Ectodermal cell (in vitro differentiated cells): ENCODE measurements at regions not wholly inside any gene's neighbourhood (a gene's known extent, or its start where the extent isn't known, plus 50 kb on each side); places are given as distances from the start of the nearest gene placed in this dataset.
"Not testable (repeated sequence)": the region's sequence is repeated elsewhere in the genome, so short reads cannot be mapped to it uniquely, and the experiment has no call there.

ENCODE experiments used
- H3K27ac ChIP-seq: 2 replicates; pipeline ENCODE4 v1.7.0; 2013; ENCODE audit warnings: mild to moderate bottlenecking, low read depth, low read length; ENCODE audit not compliant: insufficient read depth, poor library complexity, severe bottlenecking
- H3K27me3 ChIP-seq: 2 replicates; pipeline ENCODE4 v1.7.0; 2013; ENCODE audit warnings: mild to moderate bottlenecking, low read length; ENCODE audit not compliant: insufficient read depth, control insufficient read depth, poor library complexity, severe bottlenecking
- H3K36me3 ChIP-seq: one replicate; pipeline ENCODE4 v1.7.0; 2013; ENCODE audit warnings: low read length; ENCODE audit not compliant: control insufficient read depth, insufficient read depth
- H3K4me1 ChIP-seq: one replicate; pipeline ENCODE4 v1.7.0; 2013; ENCODE audit warnings: low read length; ENCODE audit not compliant: control insufficient read depth, insufficient read depth
- H3K4me3 ChIP-seq: 2 replicates; pipeline ENCODE4 v1.7.0; 2013; ENCODE audit warnings: low read depth, low read length, control low read depth; ENCODE audit not compliant: insufficient read depth
- H3K9me3 ChIP-seq: 2 replicates; pipeline ENCODE4 v1.7.0; 2013; ENCODE audit warnings: mild to moderate bottlenecking, low read length, moderate library complexity; ENCODE audit not compliant: control insufficient read depth
- whole genome bisulfite sequencing, 2 experiments: methylation state at CpG; one replicate each; pipeline ENCODE4 v1.1.7; 2013; ENCODE audit warnings: missing lambda C conversion rate in 2 of 2; 5-methylcytosine and 5-hydroxymethylcytosine counted together

DNA sequence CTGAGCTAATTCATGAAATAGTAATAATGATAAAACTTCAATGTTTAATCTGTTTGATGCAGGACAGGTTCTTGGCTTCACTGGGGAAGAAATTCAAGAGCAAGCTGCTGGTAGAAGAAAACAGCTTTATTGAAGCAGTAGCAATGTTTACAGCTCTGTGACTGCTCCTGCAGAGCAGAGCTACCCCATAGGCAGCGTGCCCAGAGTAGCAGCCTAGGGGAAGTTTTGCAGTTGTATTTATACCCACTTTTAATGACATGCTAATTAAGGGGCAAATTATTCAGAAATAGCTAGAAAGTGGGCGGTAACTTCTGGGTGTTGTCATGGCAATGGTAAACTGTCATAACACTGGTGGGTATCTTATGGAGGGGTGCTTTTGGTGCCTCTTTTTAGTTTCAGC is 518.0 kb downstream of the RFPL4B start:
- Histone ChIP-seq H3K9me3 (no peaks in the 10 kb centered on the region), H3K27ac (no peak overlapping the region), H3K36me3 (no peaks in the 10 kb centered on the region), H3K4me3 (no peak overlapping the region), H3K4me1 (peaks cover 4% of the 10 kb centered on the region), H3K27me3 (no peaks in the 10 kb centered on the region)
- 87 to 91% methylated on average over 2 of the region's 2 CpGs for WGBS, 2 experiments

DNA sequence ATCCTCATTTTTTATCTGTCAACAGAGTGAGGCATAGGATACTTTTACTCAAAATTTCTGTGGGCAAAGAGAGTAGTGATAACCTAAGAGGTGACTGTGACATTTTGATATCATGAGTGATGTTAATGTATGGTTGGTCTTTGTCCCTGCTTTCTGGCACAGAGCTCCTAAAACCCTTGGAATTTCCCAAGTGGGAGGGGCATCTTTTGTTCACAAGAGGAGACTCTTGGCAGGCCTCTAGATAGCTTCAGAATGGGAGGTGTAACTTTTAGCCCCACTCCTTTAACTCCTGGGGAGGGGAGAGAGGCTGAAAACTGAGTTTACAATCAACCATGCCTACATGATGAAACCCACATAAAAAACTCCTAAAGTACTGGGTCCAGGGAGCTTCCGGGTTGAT is 527.8 kb downstream of the RFPL4B start:
- H3K27me3 ChIP-seq = no peaks in the 10 kb centered on the region

GRCh38 chr6:112877134-112878100 is 530.3 kb downstream of the RFPL4B start:
- H3K9me3 ChIP-seq = no peaks in the 10 kb centered on the region
- no peaks in the 10 kb centered on the region for H3K36me3 ChIP-seq
- no peaks in the 10 kb centered on the region for H3K27me3 ChIP-seq
- no peak overlapping the region for H3K4me3 ChIP-seq
- WGBS, 2 experiments = 85 to 96% methylated on average over 4 of the region's 4 CpGs
- peak overlapping the region; percentile 53 for H3K27ac ChIP-seq
- peaks cover 41% of the 10 kb centered on the region for H3K4me1 ChIP-seq

More for the DNA sequence above, 527.8 kb downstream of the RFPL4B start:
- no peak overlapping the region for H3K4me3 ChIP-seq
- H3K27ac ChIP-seq = no peak overlapping the region
- H3K4me1 ChIP-seq = peaks cover 19% of the 10 kb centered on the region
- no peaks in the 10 kb centered on the region for H3K9me3 ChIP-seq
- WGBS, 2 experiments = 82 to 85% methylated on average over 1 of the region's 1 CpG
- H3K36me3 ChIP-seq = no peaks in the 10 kb centered on the region

GRCh38 chr6:112879920-112880413 is 532.8 kb downstream of the RFPL4B start:
- Histone ChIP-seq H3K36me3 (no peaks in the 10 kb centered on the region), H3K4me3 (no peak overlapping the region), H3K27me3 (no peaks in the 10 kb centered on the region), H3K4me1 (peaks cover 41% of the 10 kb centered on the region), H3K9me3 (no peaks in the 10 kb centered on the region), H3K27ac (peak overlapping the region; percentile 65)
- WGBS, 2 experiments = 90 to 94% methylated on average over 20 of the region's 20 CpGs

- peak overlapping the region; percentile 65 for H3K27ac ChIP-seq
Observed at GRCh38 chr6:112881027-112881426, 533.9 kb downstream of the RFPL4B start.

GRCh38 chr6:112881828-112882780 is 535.0 kb downstream of the RFPL4B start:
- Histone ChIP-seq H3K36me3 (no peaks in the 10 kb centered on the region), H3K9me3 (no peaks in the 10 kb centered on the region), H3K27ac (no peak overlapping the region), H3K27me3 (no peaks in the 10 kb centered on the region), H3K4me3 (no peak overlapping the region), H3K4me1 (peaks cover 38% of the 10 kb centered on the region)
- WGBS, 2 experiments = 91 to 100% methylated on average over 1 to 2 of the region's 2 CpGs

More at GRCh38 chr6:112881027-112881426, 533.9 kb downstream of the RFPL4B start:
- Histone ChIP-seq H3K4me3 (no peak overlapping the region), H3K4me1 (peaks cover 41% of the 10 kb centered on the region), H3K27me3 (no peaks in the 10 kb centered on the region), H3K36me3 (no peaks in the 10 kb centered on the region), H3K9me3 (no peaks in the 10 kb centered on the region)
- 57 to 59% methylated on average over 3 of the region's 3 CpGs for WGBS, 2 experiments

- no peaks in the 10 kb centered on the region for H3K27me3 ChIP-seq
- no peaks in the 10 kb centered on the region for H3K9me3 ChIP-seq
- peaks cover 34% of the 10 kb centered on the region for H3K4me1 ChIP-seq
- no peak overlapping the region for H3K27ac ChIP-seq
- H3K4me3 ChIP-seq = no peak overlapping the region
- no peaks in the 10 kb centered on the region for H3K36me3 ChIP-seq
- 96% methylated on average over 3 of the region's 3 CpGs for WGBS, 2 experiments
Observed at GRCh38 chr6:112883095-112883494, 536.0 kb downstream of the RFPL4B start.

GRCh38 chr6:112886415-112886814 is 539.3 kb downstream of the RFPL4B start:
- no peak overlapping the region for H3K27ac ChIP-seq
- no peaks in the 10 kb centered on the region for H3K9me3 ChIP-seq
- no peak overlapping the region for H3K4me3 ChIP-seq
- WGBS, 2 experiments = 89 to 100% methylated on average over 2 of the region's 2 CpGs
- H3K4me1 ChIP-seq = peaks cover 16% of the 10 kb centered on the region
- H3K27me3 ChIP-seq = no peaks in the 10 kb centered on the region
- no peaks in the 10 kb centered on the region for H3K36me3 ChIP-seq

GRCh38 chr6:112887424-112887823 is 540.3 kb downstream of the RFPL4B start:
- H3K27ac ChIP-seq, H3K4me3 ChIP-seq, H3K9me3 ChIP-seq, H3K36me3 ChIP-seq, H3K4me1 ChIP-seq, H3K27me3 ChIP-seq: not testable (repeated sequence)
- WGBS, 2 experiments = 89 to 92% methylated on average over 3 to 4 of the region's 4 CpGs

- WGBS, 2 experiments = 97 to 100% methylated on average over 3 of the region's 3 CpGs
- Histone ChIP-seq H3K36me3 (no peaks in the 10 kb centered on the region), H3K4me1 (no peaks in the 10 kb centered on the region), H3K27ac (no peak overlapping the region), H3K27me3 (no peaks in the 10 kb centered on the region), H3K4me3 (no peak overlapping the region), H3K9me3 (peaks cover 3% of the 10 kb centered on the region)
Observed at GRCh38 chr6:112899541-112899940, 552.4 kb downstream of the RFPL4B start.
